HG03045 (cell line): ENCODE measurements at regions not wholly inside any gene's neighbourhood (a gene's known extent, or its start where the extent isn't known, plus 50 kb on each side); places are given as distances from the start of the nearest gene placed in this dataset.
A peak's percentile ranks its signal among the peaks of the same experiment; 100 is the strongest.
"Not testable (repeated sequence)": the region's sequence is repeated elsewhere in the genome, so short reads cannot be mapped to it uniquely, and the experiment has no call there.

ENCODE experiments used
- ATAC-seq: cut with Tn5 transposase; IDR thresholded peaks from one replicate; pipeline ENCODE4 v1.9.1; 2021; ENCODE audit warnings: mild to moderate bottlenecking, moderate library complexity; ENCODE audit not compliant: unreplicated experiment

GRCh38 chr22:22818861-22819855 lies 68.5 kb upstream of the IGLL5 start:
- peak; percentile 69 for ATAC-seq

- ATAC-seq: no peak
Measured at GRCh38 chr22:22820076-22820475, 67.5 kb upstream of the IGLL5 start.

- no peak for ATAC-seq
Measured at GRCh38 chr22:22820626-22821025, 67.0 kb upstream of the IGLL5 start.

GRCh38 chr22:22821340-22821739 lies 66.3 kb upstream of the IGLL5 start:
- no peak for ATAC-seq

GRCh38 chr22:22822106-22822505 lies 65.5 kb upstream of the IGLL5 start:
- no peak for ATAC-seq

- ATAC-seq: not testable (repeated sequence)
Measured at GRCh38 chr22:22822553-22822952, 65.1 kb upstream of the IGLL5 start.

GRCh38 chr22:22823131-22823810 lies 64.3 kb upstream of the IGLL5 start:
- no peak for ATAC-seq

GRCh38 chr22:22824340-22825212 lies 63.0 kb upstream of the IGLL5 start:
- ATAC-seq: no peak

GRCh38 chr22:22825213-22825593 lies 62.4 kb upstream of the IGLL5 start:
- no peak for ATAC-seq

- ATAC-seq: no peak
Measured at GRCh38 chr22:22827187-22827939, 60.3 kb upstream of the IGLL5 start.

- no peak for ATAC-seq
Measured at GRCh38 chr22:22830193-22830592, 57.4 kb upstream of the IGLL5 start.

GRCh38 chr22:22830957-22831688 lies 56.5 kb upstream of the IGLL5 start:
- ATAC-seq: no peak

- ATAC-seq: no peak
Measured at GRCh38 chr22:22833059-22833458, 54.6 kb upstream of the IGLL5 start.

- no peak for ATAC-seq
Measured at GRCh38 chr22:22833488-22833887, 54.1 kb upstream of the IGLL5 start.

GRCh38 chr22:22834204-22834603 lies 53.4 kb upstream of the IGLL5 start:
- no peak for ATAC-seq

- no peak for ATAC-seq
Measured at GRCh38 chr22:22834783-22835182, 52.8 kb upstream of the IGLL5 start.

GRCh38 chr22:22835242-22835641 lies 52.4 kb upstream of the IGLL5 start:
- ATAC-seq: no peak

GRCh38 chr22:22835771-22836291 lies 51.8 kb upstream of the IGLL5 start:
- no peak for ATAC-seq

- no peak for ATAC-seq
Measured at GRCh38 chr22:22836635-22837034, 51.0 kb upstream of the IGLL5 start.
